ENCODE measurements at regions not wholly inside any gene's neighbourhood (a gene's known extent, or its start where the extent isn't known, plus 50 kb on each side); places are given as distances from the start of the nearest gene placed in this dataset.

DNA sequence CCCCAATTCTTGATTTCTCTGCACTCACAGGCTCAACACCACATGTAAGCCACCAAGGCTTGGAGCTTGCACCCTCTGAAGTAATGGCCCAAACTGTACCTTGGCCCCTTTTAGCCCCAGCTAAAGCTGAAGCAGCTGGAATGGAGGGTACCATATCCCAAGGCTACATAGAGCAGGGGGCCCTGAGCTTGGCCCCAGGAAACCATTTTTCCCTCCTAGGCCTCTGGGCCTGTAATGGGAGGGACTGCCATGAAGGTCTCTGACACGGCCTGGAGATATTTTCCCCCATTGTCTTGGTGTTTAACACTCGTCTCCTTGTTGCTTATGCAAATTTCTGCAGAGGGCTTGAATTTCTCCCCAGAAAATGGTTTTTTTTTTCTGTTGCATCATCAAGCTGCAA lies 69.7 kb downstream of the SKA1 start:
- Mint-ChIP-seq H3K4me1 (no peaks in the 10 kb centered on the region), H3K36me3 (no peaks in the 10 kb centered on the region), H3K4me3 (no peak overlapping the region), H3K27me3 (peaks cover 3% of the 10 kb centered on the region), H3K9me3 (ENCODE audit: low read depth) (no peaks in the 10 kb centered on the region), H3K27ac (no peak overlapping the region)
- DNase-seq: no peak
- CTCF ChIA-PET: no interaction called here
- ATAC-seq: no peak

DNA sequence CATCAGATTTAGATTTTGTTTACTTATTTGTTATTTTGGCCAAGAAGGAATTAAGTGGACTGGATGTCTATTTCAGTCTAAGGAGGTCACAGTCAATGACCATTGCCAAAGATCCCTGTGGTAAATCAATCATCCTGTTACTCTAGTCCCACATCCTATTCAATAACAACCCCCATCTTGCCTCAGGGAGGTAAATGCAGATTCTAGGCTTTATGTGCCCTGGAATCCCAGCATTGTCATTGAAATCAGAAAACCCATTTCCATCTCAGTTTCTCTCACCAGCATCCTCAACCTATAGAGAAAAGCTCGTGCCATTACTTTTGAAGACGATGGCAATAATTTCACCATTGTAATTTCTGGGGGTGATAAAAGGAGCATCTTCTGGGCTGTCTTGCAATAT lies 71.8 kb downstream of the SKA1 start:
- CTCF ChIA-PET: no interaction called here

DNA sequence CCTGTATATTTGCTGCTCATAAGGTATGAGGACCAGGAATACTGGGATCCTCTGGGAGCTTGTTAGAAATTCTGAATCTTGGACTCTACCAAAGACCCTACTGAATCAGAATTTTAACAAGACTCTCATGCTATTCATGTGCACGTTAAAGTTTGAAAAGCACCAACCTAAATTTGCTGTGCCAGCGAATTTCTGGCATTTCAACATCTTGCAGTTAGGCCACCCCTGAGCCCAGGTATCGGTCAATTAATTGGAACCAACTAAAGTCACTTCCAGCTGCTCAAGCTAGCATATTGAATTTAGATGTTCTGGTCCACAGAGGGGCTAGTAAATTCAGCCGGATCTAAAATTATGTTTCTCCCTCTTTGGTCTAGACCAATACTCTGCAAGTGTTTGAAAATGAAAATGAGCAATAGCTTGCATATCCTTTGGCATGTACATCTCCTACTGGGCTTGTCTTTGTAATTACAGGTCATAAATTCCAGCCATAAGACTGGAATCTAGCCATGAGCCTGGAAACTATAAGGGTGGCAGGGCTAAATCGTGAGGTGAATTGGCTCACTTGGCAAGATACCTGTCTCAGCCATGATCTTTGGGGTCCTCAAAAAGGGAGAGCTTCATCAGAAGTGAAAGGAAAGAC lies 72.4 kb downstream of the SKA1 start:
- ATAC-seq (no peak), DNase-seq (no peak)
- no peaks in the 10 kb centered on the region for H3K36me3 Mint-ChIP-seq
- no peaks in the 10 kb centered on the region for H3K9me3 Mint-ChIP-seq (ENCODE audit: low read depth)
- H3K4me1 Mint-ChIP-seq: no peaks in the 10 kb centered on the region
- no peak overlapping the region for H3K27ac Mint-ChIP-seq
- H3K27me3 Mint-ChIP-seq: peaks cover 3% of the 10 kb centered on the region
- H3K4me3 Mint-ChIP-seq: no peak overlapping the region
- CTCF ChIA-PET: interaction anchor here (0.7 kb wide), 1 partner anchor 64 kb away, joined by 3 read pairs; no protein-coding TSS in a partner anchor

More for the DNA sequence above, 71.8 kb downstream of the SKA1 start:
- H3K9me3 Mint-ChIP-seq (ENCODE audit: low read depth): no peaks in the 10 kb centered on the region
- H3K27me3 Mint-ChIP-seq: peaks cover 3% of the 10 kb centered on the region
- no peaks in the 10 kb centered on the region for H3K36me3 Mint-ChIP-seq
- no peak overlapping the region for H3K4me3 Mint-ChIP-seq
- DNase-seq (no peak), ATAC-seq (no peak)
- no peak overlapping the region for H3K27ac Mint-ChIP-seq
- H3K4me1 Mint-ChIP-seq: no peaks in the 10 kb centered on the region

DNA sequence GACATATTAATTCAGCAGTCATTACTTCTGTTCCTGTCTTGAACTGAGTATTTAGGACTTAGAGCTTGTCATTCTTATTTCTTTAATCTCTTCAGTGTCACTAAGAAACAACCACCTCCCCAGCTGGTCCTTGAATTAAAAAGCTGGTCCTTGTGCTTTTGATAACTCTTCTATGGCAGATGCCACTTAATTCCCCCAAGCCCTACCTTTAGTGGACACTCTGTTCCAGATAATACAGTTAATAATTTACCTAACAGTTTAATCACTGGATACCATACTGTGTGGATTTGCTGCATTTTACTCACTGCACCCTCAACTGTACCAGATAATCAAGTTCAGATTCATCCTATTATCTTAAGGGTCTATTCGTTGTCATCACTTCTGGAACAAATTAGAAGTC lies 73.1 kb downstream of the SKA1 start:
- Mint-ChIP-seq H3K4me1 (no peaks in the 10 kb centered on the region), H3K27me3 (peaks cover 3% of the 10 kb centered on the region), H3K27ac (no peak overlapping the region), H3K4me3 (no peak overlapping the region), H3K36me3 (no peaks in the 10 kb centered on the region), H3K9me3 (ENCODE audit: low read depth) (no peaks in the 10 kb centered on the region)
- CTCF ChIA-PET: interaction anchor here (0.7 kb wide), 1 partner anchor 64 kb away, joined by 3 read pairs; no protein-coding TSS in a partner anchor
- ATAC-seq (no peak), DNase-seq (no peak)

DNA sequence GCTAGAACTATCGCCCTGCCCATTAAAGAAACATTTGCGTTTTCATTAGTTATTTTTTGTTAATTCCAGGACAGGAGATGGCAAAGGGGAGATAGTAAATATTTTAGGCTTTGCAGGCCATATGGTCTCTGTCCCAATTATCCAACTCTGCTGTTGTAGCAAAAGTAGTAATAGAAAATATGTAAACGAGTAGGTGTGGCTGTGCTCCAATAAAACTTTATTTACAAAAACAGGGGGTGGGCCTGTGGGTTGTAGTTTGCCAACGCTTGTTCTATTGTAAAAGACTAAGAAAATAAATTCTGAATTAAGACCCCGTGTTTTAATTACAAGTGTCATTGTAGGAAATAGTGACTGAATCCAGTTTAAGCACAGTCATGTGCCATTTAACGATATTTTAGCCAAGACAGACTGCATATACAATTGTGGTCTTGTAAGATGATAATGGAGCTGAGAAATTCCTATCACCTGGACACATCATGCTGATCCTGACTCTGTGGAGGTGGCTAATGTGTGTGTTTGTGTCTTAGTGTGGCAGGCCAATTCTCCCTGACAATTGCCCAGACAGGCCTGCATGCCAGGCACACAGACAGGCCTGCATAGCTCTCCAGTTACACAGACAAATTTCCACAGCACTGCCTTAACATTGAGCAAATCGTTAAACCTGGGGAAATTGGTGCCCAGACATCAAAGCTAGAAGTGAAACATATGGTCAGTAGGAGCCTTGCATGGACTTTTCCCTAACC lies 76.4 kb downstream of the SKA1 start:
- no peak overlapping the region for H3K27ac Mint-ChIP-seq
- ATAC-seq: no peak
- CTCF ChIA-PET: no interaction called here
- peaks cover 5% of the 10 kb centered on the region for H3K27me3 Mint-ChIP-seq
- H3K9me3 Mint-ChIP-seq (ENCODE audit: low read depth): no peaks in the 10 kb centered on the region
- H3K4me1 Mint-ChIP-seq: no peaks in the 10 kb centered on the region
- H3K4me3 Mint-ChIP-seq: no peak overlapping the region
- no peak for DNase-seq
- H3K36me3 Mint-ChIP-seq: no peaks in the 10 kb centered on the region

DNA sequence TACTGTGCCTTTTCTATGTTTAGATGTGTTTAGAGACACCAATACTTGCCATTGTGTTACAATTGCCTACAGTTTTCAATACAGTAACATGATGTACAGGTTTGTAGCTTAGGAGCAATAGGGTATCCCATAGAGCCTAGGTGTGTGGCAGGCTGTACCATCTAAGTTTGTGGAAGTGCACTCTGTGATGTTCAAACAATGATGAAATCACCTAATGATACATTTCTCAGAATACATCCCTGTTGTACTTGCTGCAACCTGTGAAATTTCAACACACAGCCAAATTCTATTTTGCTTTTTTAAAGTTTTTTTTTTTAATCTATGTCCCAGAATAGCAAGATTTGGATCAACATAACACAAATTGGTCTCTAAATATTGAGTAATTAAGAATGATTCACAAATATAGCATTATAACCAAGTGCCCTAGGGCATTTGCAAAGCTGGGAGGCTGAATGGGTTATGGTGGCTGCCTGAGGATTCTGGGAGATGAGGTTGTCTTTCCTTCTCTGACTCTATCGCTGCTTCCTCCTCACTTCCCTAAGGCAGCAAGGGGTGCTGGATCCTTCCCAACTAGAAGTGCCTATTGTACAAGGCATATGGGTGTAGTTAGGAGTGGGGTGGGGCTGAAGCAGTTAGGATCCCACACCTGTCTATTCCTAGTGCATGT lies 78.3 kb downstream of the SKA1 start:
- H3K4me3 Mint-ChIP-seq: no peak overlapping the region
- H3K27me3 Mint-ChIP-seq: peaks cover 5% of the 10 kb centered on the region
- ATAC-seq (no peak), DNase-seq (no peak)
- CTCF ChIA-PET: no interaction called here
- H3K36me3 Mint-ChIP-seq: no peaks in the 10 kb centered on the region
- H3K4me1 Mint-ChIP-seq: no peaks in the 10 kb centered on the region
- no peaks in the 10 kb centered on the region for H3K9me3 Mint-ChIP-seq (ENCODE audit: low read depth)
- H3K27ac Mint-ChIP-seq: no peak overlapping the region

DNA sequence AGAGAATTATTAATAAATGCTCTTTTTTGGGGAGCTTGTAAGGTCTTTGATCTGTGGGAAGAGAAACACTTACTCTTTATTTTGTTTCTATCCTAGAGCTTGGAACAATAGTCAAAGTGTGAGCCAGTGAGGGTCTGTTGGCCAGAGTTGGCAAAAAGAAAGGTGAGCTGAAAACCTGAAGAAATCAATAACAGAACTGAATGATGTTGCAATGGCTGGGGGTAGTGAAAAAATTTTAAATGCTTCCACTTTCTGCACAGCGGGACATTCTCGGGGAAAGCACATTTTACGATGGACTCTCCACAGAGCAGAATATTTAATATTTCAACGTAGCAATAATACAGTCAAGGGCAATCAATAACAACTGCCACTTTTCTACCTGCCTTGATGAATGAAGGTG lies 78.9 kb downstream of the SKA1 start:
- Mint-ChIP-seq H3K27ac (no peak overlapping the region), H3K36me3 (no peaks in the 10 kb centered on the region), H3K4me1 (no peaks in the 10 kb centered on the region), H3K27me3 (peaks cover 5% of the 10 kb centered on the region), H3K4me3 (no peak overlapping the region), H3K9me3 (ENCODE audit: low read depth) (no peaks in the 10 kb centered on the region)
- CTCF ChIA-PET: no interaction called here
- no peak for ATAC-seq
- DNase-seq: no peak

DNA sequence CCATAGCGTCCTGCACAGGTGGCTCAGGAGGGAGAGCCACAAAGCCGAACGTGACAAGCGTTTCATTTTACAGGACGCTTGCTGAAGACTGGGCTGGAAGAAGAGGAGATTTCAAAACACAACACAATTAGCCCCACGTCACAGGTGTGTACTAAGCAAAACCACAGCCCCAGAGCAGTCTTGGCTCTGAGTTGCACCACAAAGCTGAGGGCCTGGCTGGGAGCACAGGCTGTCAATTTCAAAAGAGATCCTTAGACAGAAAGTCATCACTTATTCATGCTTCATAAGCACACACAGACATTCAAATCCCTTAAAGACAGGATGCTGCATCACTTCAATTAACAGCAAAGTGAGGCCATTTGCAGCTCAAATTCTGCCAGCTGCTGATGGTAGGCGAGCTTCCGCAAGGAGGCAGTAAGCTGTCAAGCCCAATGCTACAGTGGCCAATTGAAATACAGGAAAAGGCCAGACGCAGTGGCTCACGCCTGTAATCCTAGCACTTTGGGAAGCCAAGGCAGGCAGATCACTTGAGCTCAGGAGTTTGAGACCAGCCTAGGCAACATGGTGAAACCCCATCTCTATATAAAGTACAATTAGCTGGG lies 79.6 kb downstream of the SKA1 start:
- no peaks in the 10 kb centered on the region for H3K36me3 Mint-ChIP-seq
- DNase-seq: no peak
- CTCF ChIA-PET: no interaction called here
- no peak overlapping the region for H3K27ac Mint-ChIP-seq
- H3K27me3 Mint-ChIP-seq: peaks cover 2% of the 10 kb centered on the region
- no peak for ATAC-seq
- H3K4me1 Mint-ChIP-seq: no peaks in the 10 kb centered on the region
- no peaks in the 10 kb centered on the region for H3K9me3 Mint-ChIP-seq (ENCODE audit: low read depth)
- H3K4me3 Mint-ChIP-seq: no peak overlapping the region

DNA sequence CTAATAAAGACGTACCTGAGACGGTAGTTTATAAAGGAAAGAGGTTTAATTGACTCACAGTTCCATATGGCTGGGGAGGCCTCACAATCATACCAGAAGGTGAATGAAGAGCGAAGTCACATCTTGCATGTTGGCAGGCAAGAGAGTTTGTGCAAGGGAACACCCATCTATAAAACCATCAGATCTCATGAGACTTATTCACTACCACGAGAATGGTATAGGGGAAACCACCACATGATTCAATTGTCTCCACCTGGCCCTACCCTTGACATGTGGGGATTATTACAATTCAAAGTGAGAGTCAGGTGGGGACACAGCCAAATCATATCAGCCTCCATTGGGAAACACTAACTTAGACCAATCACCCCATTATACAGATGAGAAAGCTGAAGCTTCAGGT lies 81.4 kb downstream of the SKA1 start:
- Mint-ChIP-seq H3K9me3 (ENCODE audit: low read depth) (no peaks in the 10 kb centered on the region), H3K27ac (no peak overlapping the region), H3K4me3 (no peak overlapping the region), H3K36me3 (no peaks in the 10 kb centered on the region), H3K27me3 (peaks cover 2% of the 10 kb centered on the region), H3K4me1 (no peaks in the 10 kb centered on the region)
- DNase-seq (no peak), ATAC-seq (no peak)
- CTCF ChIA-PET: no interaction called here

DNA sequence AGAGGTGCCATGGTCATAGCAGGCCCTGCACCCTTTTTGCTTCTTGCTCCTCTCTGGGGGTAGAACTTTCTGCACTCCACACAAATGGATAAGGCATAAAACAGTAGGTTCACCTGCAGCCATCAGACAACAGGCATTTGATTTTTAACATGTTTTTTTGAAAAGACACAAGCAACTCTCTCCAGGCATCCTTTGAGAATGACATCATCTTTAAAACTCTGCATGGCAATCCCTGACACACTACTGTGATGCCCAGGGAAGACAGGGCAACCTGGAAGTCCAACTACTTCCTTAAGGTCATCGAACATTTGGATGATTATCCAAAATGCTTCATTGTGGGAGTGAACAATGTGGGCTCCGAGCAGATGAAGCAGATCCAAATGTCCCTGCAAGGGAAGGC lies 82.8 kb downstream of the SKA1 start:
- no peaks in the 10 kb centered on the region for H3K4me1 Mint-ChIP-seq
- CTCF ChIA-PET: no interaction called here
- H3K9me3 Mint-ChIP-seq (ENCODE audit: low read depth): no peaks in the 10 kb centered on the region
- no peak for ATAC-seq
- no peak for DNase-seq
- no peak overlapping the region for H3K4me3 Mint-ChIP-seq
- H3K27ac Mint-ChIP-seq: no peak overlapping the region
- H3K36me3 Mint-ChIP-seq: no peaks in the 10 kb centered on the region
- H3K27me3 Mint-ChIP-seq: peaks cover 2% of the 10 kb centered on the region

DNA sequence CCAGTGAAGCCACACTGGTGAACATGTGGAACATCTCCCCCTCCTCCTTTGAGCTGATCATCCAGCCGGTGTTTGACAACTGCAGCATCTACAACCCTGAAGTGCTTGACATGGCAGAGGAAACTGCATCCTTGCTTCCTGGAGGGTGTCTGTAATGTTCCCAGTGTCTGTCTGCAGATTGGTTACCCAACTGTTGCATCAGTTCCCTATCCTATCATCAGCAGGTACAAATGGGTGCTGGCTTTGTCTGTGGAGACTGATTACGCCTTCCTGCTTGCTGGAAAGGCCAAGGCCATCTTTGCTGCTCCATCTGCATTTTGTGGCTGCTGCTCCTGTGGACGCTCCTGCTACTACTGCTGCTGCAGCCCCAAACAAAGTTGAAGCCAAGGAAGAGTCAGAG lies 83.5 kb downstream of the SKA1 start:
- ATAC-seq (no peak), DNase-seq (no peak)
- H3K27ac Mint-ChIP-seq: no peak overlapping the region
- no peaks in the 10 kb centered on the region for H3K4me1 Mint-ChIP-seq
- no peak overlapping the region for H3K4me3 Mint-ChIP-seq
- CTCF ChIA-PET: no interaction called here
- no peaks in the 10 kb centered on the region for H3K9me3 Mint-ChIP-seq (ENCODE audit: low read depth)
- no peaks in the 10 kb centered on the region for H3K36me3 Mint-ChIP-seq
- H3K27me3 Mint-ChIP-seq: peaks cover 2% of the 10 kb centered on the region

DNA sequence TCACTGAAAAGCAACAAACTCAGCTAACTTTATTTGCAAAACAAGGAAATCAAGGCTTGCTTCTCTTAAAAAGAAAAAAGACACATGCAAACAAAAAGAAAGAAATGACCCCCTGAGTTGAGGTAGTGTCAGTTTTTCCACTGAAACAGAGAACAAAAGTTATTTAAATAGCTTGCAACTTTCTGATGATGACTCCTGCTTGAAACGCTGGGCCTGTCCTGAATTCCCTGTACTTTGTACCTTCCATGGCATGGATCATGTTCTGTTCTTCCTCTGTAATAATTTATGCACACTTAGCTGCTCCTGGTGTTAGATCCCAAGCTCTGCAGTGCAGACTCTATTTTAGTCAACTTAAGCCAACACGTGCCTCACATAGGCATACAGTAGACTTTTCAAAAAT lies 84.0 kb downstream of the SKA1 start:
- Mint-ChIP-seq H3K4me1 (no peaks in the 10 kb centered on the region), H3K36me3 (no peaks in the 10 kb centered on the region), H3K4me3 (no peak overlapping the region), H3K9me3 (ENCODE audit: low read depth) (no peaks in the 10 kb centered on the region), H3K27ac (no peak overlapping the region), H3K27me3 (peaks cover 2% of the 10 kb centered on the region)
- CTCF ChIA-PET: no interaction called here
- DNase-seq (no peak), ATAC-seq (no peak)

DNA sequence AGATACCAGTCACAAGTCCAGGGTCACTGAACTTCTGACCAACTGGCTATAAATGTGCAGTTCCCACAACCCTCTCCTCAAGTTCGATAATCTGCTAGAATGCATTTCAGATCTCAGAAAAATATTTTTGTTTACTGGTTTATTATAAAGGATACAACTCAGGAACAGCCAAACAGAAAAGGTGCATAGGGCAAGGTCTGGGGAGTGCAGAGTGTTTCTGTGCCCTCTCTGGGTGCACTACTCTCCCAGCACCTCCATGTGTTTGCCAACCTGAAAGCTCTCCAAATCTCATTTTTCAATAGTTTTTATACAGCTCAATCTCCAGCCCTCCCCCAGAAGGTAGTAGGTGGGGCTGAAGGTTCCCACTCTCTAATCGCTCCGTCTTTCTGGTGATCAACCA lies 85.2 kb downstream of the SKA1 start:
- ATAC-seq: no peak

DNA sequence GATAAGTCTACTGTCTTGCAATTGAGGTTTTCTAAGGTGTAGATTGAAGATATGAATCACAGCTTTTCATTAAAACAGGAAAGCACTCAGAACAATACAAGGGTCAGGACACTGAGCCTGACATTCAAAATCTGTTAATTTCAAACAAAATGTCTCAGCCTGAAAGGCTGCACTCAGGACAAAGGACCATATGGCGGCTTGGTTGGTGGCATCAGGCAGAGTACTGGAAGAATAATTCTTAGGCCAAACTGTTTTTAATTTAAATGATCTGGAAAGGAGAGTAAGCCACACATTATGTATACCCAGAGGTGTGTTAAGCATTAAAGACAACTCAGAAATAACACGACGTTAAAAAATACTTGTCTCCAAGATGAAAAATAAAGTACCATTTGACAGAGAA lies 85.9 kb downstream of the SKA1 start:
- no peak overlapping the region for H3K4me3 Mint-ChIP-seq
- no peaks in the 10 kb centered on the region for H3K36me3 Mint-ChIP-seq
- CTCF ChIA-PET: no interaction called here
- DNase-seq (no peak), ATAC-seq (no peak)
- H3K27ac Mint-ChIP-seq: no peak overlapping the region
- no peaks in the 10 kb centered on the region for H3K4me1 Mint-ChIP-seq
- H3K27me3 Mint-ChIP-seq: peaks cover 2% of the 10 kb centered on the region
- H3K9me3 Mint-ChIP-seq (ENCODE audit: low read depth): no peaks in the 10 kb centered on the region

More for the DNA sequence above, 85.2 kb downstream of the SKA1 start:
- no peak overlapping the region for H3K4me3 Mint-ChIP-seq
- peaks cover 2% of the 10 kb centered on the region for H3K27me3 Mint-ChIP-seq
- no peaks in the 10 kb centered on the region for H3K36me3 Mint-ChIP-seq
- no peak overlapping the region for H3K27ac Mint-ChIP-seq
- no peak for DNase-seq
- H3K9me3 Mint-ChIP-seq (ENCODE audit: low read depth): no peaks in the 10 kb centered on the region
- no peaks in the 10 kb centered on the region for H3K4me1 Mint-ChIP-seq
- CTCF ChIA-PET: no interaction called here

All from activated CD8-positive, alpha-beta memory T cell treated with anti-CD3 and anti-CD28 coated beads, Interleukin-2, amount 10 ng/mL, durations not matched to agents 7 days and 5 days (primary cell).